ENCODE measurements at regions not wholly inside any gene's neighbourhood (a gene's known extent, or its start where the extent isn't known, plus 50 kb on each side); places are given as distances from the start of the nearest gene placed in this dataset.
"Not testable (repeated sequence)": the region's sequence is repeated elsewhere in the genome, so short reads cannot be mapped to it uniquely, and the experiment has no call there.

DNA sequence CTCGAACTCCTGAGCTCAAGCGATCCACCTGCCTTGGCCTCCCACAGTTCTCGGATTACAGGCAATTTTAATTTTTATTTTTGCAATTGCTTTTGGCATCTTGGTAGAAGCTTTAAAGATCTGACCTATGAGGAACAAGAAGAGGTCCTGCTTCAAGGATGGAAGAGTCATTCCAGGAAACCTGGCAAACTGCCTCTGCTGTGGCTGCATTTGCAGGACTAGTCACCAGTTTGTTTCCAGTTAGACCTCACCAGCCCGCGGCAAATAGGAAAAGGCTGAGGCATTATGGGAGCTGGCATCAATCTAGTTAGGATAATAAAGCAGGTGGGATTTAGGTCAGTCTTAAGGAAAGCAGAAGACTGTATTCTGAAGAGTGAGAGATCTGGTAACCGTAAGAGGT, 51.9 kb upstream of the LAS1L start:
- TF ChIP-seq, protein P1, sequence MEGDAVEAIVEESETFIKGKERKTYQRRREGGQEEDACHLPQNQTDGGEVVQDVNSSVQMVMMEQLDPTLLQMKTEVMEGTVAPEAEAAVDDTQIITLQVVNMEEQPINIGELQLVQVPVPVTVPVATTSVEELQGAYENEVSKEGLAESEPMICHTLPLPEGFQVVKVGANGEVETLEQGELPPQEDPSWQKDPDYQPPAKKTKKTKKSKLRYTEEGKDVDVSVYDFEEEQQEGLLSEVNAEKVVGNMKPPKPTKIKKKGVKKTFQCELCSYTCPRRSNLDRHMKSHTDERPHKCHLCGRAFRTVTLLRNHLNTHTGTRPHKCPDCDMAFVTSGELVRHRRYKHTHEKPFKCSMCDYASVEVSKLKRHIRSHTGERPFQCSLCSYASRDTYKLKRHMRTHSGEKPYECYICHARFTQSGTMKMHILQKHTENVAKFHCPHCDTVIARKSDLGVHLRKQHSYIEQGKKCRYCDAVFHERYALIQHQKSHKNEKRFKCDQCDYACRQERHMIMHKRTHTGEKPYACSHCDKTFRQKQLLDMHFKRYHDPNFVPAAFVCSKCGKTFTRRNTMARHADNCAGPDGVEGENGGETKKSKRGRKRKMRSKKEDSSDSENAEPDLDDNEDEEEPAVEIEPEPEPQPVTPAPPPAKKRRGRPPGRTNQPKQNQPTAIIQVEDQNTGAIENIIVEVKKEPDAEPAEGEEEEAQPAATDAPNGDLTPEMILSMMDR (IDR thresholded peaks at IDR 0.05), result no peak
- no peak overlapping the region for H3K4me3 ChIP-seq
- H3K9me3 ChIP-seq, result no peaks in the 10 kb centered on the region
- no peak overlapping the region for H3K27ac ChIP-seq
- ATAC-seq (no peak), DNase-seq (no peak)
- H3K27me3 ChIP-seq, result no peaks in the 10 kb centered on the region
- intact Hi-C loops (cut with DNase I), result loop anchor here (10.0 kb wide), 1 partner anchor 398 kb away; no protein-coding TSS in a partner anchor
- no peaks in the 10 kb centered on the region for H3K36me3 ChIP-seq
- no peaks in the 10 kb centered on the region for H3K4me1 ChIP-seq

DNA sequence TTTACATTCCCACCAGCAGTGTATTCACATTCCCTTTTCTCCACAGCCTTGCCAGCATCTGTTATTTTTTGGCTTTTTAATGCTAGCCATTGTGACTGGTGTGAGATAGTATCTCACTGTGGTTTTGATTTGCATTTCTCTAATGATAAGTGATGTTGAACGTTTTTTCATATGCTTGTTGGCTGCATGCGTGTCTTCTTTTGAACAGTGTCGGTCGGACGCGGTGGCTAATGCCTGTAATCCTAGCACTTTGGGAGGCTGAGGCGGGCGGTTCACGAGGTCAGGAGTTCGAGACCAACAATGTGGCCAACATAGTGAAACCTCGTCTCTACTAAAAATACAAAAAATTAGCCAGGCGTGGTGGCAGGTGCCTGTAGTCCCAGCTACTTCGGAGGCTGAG, 50.6 kb upstream of the LAS1L start:
- DNase-seq, H3K27ac ChIP-seq, ATAC-seq, H3K4me1 ChIP-seq, H3K4me3 ChIP-seq, H3K27me3 ChIP-seq, H3K36me3 ChIP-seq, H3K9me3 ChIP-seq: not testable (repeated sequence)
- intact Hi-C loops (cut with DNase I), result loop anchor here (10.0 kb wide), 1 partner anchor 400 kb away; no protein-coding TSS in a partner anchor

Measured in upper lobe of right lung (tissue), 1 donor.